GM18508 (cell line): ENCODE measurements at regions not wholly inside any gene's neighbourhood (a gene's known extent, or its start where the extent isn't known, plus 50 kb on each side); places are given as distances from the start of the nearest gene placed in this dataset.

Experiments
- ATAC-seq: cut with Tn5 transposase; IDR thresholded peaks from one replicate; pipeline ENCODE4 v1.9.1; 2021; ENCODE audit warnings: moderate number of reproducible peaks; ENCODE audit not compliant: insufficient read depth, unreplicated experiment

DNA sequence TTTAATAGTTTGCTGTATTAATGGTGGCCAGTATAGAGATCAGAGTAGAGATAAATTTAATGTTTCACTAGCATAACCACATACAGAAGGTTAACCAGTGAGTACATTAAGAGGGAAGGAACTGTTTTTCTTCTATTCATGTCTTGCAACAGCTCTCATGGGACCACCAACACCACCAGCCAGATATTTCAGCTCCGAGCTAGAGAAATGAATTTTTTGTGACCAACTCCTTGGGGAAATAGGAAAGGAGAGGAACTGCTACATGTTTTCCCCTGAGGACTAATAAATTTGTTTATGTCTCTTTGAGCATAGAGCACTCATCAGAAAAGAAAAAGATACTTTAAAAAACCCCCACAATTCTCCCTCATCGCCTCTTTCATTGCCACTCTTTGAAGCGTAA is 247.5 kb downstream of the MBNL1 start:
- no peak for ATAC-seq

DNA sequence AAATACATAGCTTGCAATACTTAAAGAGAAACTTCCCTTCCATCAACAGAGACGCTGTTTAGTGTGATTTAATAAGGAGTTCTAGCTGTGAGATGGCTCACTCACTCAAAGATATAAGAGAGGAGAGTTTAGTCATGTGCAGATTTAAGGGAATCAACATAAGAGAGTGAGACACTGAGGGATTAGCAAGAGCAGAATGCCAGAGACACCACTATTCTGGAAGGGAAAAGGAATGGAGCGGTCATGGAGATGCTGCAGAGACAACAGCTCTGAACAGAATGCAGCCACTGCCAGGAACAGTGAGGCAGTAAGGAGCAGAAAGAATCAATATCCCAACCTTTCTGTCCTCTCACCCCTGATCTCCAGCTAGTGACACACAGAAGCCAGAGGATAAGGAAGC is 248.8 kb downstream of the MBNL1 start:
- ATAC-seq: no peak

DNA sequence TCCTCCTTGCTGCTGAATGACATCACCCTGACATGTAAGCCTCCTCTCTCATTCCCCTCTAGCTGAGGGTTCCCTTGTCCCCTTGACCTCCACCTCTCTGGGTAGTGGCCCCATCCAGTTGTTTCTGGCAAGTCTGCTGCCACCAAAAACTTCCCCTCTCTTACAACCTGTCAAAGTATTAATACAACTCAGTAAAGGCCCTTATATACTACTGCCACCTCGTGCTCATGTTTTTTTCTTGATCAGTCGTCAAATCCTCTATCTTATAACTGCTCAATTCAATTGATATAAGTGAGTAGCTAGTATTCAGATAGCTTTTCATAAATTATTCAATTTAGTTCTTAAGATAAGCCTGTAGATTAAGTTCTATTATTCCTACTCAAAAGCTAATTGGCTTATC is 249.6 kb downstream of the MBNL1 start:
- ATAC-seq: no peak

DNA sequence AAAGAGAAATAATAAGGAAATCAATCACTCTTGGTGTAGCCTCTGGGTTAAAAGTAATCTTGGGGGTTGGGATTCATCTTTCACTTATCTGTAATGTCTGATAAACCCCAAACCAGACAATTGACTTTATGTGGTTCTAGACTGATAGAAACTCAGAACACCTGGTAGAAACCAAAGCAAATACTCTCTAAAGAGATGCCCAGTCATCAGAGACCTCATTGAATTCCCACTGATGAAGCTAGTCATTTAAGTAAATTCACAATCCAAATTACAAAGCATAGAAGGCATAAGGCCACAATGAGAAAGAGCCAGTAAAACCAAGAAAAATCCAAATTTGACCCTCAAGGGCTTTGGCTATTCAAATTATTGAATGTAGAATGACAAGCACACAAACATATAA is 250.6 kb downstream of the MBNL1 start:
- peak; percentile 55 for ATAC-seq

DNA sequence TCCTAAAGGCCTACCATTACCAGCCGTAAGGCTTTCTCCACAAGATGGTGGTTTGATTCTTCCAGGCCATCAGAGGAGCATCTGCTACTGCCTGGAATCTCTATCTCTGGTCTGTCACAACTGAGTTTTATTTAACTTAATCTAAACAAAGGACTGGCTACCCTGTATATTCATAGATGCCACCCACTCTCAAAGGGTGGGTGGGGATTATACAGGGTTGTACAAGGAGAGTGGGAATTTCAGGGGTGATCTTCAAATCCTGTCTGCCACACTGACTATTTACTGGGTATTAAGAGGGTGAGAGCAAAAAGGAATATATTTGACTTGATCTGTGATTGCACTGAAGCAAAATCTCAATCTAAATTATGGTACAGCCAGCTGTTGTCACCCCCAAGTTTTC is 253.3 kb downstream of the MBNL1 start:
- no peak for ATAC-seq

DNA sequence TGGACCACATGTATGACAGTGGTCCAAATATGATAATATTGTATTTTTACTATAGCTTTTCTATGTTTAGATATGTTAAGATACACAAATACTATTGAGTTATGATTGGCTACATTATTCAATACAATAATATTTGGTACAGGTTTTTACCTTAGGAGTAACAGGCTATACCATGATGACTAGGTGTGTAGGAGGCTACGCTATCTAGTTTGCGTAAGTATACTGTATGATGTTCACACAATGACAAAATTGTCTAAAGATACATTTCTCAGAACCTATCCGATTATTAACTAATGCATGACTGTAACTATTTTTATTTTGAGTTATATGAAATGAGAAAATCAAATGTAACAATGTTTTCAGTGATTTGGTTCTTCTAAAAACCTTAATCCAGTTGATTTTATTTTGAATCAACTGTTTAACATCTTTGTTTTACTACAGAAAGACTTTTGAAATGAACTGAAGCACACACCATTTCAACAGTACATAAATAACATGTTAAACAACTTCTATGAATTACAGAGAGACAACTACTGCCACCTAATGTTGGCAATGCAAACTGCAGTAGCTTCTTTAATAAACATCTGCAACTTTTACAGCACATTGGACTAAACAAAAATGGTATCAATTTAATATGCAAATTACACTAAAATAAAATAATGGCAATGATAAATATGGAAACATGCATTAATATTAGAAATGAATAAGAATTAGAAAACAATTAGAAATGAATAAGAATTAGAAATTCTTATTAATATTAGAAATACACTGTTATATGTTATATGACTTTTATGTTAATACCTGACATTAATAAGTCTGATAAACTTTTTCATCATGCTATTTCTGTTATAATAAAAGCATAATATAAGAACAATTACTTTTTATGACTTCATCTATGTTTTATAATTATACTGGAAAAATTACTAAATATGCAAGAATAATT is 255.7 kb downstream of the MBNL1 start:
- no peak for ATAC-seq

DNA sequence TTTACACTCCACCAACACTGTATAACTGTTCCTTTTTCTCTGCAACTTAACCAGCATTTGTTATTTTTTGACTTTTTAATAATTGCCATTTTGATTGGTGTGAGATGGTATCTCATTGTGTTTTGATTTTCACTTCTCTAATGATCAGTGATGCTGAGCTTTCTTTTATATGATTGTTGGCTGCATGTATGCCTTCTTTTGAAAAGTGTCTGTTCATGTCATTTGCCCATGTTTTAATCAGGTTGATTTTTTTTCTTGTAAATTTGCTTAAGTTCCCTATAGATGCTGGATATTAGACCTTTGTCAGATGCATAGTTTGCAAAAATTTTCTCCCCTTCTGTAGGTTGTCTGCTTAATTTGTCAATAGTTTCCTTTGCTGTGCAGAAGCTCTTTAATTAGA is 263.0 kb downstream of the MBNL1 start:
- no peak for ATAC-seq

DNA sequence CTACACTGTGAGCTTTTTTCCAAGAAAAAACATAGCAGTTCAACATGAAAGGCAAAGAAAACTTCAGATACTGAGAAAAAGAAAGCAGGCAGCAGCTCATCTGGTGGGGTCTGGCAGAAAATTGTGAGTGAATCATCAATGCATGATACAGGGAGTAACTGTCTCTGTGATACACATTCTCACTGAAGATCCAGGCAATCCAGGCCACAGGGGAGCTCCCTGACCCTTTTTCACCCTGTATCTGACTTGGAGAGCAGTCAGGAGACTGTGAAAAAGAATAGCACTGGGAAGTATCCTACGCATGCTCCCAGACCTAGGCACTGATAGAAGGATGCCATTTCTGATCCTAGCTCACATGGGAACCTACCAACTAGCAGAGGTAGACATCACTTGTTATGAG is 269.8 kb downstream of the MBNL1 start:
- ATAC-seq: no peak

DNA sequence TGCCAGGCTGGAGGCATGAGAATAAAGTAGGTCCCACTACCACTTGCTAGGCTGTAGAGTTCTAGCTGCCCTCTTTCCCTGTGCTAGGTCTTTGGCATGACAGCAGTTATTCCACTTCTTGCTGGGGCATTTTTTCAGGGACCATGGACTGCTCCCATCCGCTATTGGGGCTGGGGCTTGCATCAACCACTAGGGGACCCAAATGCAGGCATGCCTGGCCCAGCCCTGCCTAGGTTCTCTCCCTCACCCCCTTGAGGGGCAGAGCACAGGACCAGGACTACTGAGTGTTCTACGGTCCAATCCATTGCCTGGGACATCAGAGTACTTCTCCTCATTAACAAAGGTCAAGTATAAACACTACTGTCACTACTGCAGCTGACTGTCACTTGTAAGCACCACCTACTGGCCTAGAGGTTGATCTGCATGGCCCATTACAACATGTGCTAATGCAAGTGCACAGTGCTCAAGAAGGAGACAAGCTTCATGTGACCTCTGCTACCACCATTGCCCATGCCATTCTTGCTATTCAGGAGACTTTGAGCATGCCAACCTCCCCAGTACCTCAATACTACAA is 270.5 kb downstream of the MBNL1 start:
- ATAC-seq: no peak

DNA sequence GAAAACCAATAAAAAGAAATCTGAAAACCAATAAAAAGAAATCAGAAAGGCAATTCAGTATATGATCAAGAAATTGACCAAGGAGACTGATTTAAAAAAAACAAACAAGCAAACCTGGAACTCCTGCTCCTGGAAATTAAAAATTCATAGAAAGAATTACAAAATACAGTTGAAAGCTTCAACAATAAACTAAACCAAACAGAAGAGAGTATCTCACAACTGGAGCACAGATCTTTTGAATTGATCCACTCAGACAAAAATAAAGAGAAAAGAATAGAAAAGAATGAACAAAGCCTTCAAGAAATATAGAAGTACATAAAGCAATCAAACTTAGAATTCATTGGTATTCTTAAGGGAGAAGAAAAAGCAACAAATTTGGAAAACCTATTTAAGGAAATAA is 271.4 kb downstream of the MBNL1 start:
- ATAC-seq: no peak

DNA sequence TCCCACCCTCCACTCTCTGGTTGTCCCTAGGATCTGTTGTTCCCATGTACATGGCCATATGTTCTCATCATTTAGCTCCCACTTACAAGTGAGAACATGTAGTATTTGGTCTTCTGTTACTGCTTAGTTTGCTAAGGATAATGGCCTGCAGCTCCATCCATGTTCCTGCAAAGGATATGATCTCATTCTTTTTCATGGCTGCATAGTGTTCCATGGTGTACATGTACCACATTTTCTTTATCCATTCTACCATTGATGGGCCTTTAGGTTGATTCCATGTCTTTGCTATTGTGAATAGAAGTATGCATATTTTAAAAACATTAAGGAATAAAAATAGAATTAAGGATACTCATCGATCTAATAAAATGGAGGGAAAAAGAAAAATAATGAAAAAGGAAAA is 278.4 kb downstream of the MBNL1 start:
- ATAC-seq: no peak

DNA sequence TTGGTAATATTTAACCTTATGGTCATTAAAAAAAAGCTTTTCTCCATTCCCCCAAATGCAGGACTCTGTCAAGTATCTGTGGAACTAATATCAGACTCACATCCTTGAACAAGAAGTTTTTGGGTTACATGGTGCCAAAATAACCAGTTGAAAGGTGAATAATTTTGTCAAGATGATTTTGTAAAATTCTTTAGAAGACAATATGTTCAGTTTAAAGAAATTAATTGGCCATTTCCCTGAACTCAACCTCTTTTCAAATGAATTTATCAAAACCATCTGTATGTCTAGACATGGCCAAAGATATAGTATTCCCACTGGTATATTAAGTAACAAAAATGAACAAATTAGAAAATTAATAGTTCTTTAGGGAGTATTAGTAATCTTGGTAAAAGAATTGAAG is 280.5 kb downstream of the MBNL1 start:
- no peak for ATAC-seq

DNA sequence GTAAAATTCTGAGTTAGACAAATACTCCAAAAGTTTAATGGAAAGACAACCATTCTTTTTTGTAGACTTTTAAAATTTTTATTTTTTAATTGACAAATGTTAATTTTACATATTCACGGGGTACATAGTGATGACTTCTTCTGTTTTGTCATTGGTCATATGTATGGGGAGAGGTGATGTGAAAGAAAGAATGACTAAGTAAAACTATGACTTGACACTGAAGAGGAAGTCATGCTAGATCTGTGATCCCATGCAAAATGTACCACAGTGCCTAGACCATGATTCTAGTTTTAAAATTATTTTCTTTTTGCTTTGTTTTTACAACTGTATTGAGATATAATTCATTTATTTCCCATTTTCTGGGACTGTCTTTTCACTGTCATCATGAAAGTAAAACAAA is 281.6 kb downstream of the MBNL1 start:
- peak; percentile 61 for ATAC-seq

DNA sequence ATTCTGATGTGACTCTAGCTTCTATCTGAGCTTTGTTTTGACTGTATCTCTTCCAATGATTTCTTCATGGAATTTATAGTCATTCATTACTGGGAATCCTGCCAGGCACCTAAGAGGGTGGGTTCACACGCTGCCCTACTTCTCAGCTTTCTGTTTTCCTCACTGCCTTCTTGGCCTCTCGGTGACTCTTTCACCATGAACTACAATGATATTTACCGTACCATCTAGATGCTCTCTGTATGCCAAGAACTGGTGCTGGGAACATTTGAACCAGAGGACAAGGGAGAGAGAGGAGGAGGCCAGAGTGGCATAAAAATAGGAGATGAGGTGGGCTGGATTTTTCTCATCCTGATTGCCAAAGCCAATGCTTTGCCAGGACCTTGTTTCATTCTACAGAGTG is 280.0 kb upstream of the P2RY1 start:
- ATAC-seq: no peak

DNA sequence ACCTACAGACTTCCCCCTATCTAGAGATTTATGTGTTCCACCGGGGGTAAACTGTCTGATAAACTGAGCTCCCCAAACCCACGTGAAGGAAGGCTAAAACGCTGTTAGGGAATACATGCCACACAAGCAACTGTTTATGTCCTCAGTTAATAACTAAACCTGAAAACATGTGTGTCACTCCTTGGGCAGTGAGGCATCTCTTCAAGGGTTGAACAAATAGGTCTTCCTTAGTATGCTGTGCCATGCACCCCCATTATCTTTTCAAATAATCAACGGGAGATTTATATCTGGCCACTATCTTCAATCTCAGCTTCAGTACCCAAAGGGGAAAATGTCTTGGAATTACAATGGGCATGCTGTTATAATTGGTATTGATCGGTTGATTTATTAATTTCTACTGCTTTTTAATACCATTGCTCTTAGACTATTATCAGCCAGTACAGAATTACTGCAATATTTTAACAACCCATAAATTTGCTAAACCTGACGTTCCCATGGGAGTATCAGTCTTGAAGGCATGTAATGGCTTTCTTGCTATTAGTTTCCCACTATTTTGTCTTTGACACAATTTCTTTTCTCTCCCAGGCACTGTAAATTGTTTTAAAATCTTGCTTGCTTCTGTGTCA is 279.2 kb upstream of the P2RY1 start:
- ATAC-seq: no peak

DNA sequence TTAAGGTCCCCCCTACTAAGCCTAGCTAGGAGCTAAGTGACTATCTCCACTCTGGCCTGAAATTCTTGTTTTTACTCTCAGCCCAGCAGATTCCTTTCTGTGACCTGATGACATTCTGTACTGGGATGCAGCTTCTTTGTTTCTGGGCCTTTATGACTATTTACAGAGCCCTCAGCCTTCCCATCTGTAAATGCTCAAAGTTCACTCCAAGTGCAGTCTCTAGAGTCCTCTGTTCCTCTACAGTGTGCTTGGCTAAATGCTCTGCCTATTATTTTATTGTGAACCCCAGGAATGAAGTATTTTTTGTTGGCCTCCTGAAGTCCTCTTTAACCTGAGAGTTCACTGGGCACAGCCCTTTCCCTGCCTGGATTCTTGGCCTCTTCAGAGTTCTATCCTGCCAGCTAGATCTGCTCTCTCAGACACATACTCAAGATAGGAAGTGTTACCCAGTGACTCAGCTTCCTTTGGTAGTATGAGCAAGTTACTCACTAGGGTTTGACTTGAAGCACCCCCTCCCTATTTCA is 278.1 kb upstream of the P2RY1 start:
- ATAC-seq: peak; percentile 46

DNA sequence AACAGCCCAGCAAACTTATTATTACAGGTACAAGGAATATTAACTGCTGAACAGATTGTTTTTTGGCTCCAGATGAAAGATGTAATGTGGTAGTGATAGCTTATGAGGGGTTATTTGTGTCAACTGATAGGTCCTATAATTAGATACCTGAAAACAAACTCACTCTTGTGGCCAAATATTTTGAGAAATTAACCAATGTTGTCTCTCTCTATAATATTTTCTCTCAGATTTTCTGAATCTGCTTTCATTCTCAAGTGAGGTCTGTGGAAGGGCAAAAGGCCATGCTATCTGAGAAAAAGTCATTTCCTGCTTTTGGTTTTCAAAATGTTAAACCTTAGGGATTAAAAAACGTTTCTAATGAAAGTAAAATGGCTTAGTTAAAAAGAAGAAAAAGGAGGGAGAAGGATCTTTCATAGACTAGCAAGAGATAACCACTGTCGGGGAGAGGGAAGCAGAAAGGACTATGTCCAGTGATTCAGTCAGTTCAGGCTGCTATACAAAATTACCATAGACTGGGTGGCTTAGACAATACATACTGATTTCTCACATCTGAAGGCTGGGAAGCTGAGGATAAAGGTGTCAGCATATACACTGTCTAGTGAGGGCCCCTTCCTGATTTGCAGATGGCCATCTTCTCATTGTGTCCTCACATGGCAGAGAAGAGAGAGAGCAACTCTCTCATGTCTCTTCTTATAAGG is 277.5 kb upstream of the P2RY1 start:
- peak; percentile 64 for ATAC-seq

DNA sequence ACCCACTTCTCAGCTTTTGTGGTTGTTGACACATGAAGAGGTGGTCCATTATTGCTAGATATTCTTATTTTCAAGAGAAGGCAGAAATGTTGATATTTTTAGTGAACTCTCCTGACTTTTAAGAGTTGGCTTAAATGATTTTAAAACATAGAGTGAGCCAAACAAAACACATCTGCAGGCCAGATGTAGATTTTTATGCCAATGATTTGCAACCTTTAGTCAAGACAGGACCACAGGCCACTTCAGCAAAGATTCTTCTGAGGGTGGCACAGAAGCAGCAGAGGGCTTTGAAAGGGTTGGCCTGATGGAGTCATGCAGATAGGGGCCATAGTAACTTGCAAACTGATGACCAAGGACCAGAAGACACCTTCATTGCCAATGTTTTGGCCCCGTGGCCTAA is 276.5 kb upstream of the P2RY1 start:
- no peak for ATAC-seq

DNA sequence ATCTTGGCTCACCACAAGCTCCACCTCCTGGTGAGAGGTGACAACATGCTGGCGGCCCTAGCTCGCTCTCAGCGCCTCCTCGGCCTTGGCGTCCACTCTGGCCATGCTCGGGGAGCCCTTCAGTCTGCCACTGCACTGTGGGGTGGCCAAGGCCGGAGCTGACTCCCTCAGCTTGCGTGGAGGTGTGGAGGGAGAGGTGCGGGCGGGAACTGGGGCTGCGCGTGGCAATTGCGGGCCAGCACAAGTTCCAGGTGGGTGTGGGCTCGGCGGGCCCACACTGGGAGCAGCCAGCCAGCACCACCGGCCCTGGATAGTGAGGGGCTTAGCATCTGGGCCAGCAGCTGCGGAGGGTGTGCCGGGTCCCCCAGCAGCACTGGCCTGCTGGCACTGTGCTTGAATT is 275.7 kb upstream of the P2RY1 start:
- no peak for ATAC-seq

DNA sequence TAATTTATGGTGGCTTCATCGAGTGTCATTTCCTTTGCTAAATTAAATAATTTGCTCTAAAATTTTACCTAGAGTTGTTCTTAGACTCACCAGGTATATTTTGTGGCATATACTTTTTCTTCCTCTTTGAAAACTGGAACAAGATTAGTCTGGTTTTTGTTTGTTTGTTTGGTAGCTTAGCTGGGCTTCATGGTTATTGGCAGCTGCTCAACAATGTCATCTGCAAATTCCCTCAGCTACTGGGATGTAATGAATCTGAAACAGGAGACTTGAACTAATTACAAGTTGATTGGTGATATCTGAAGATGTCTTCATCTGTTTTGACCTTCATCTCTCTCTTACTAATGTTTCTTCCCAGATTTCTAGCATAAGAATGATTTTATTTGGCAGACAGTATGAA is 270.5 kb upstream of the P2RY1 start:
- ATAC-seq: no peak
